ENCODE measurements at regions not wholly inside any gene's neighbourhood (a gene's known extent, or its start where the extent isn't known, plus 50 kb on each side); places are given as distances from the start of the nearest gene placed in this dataset.

DNA sequence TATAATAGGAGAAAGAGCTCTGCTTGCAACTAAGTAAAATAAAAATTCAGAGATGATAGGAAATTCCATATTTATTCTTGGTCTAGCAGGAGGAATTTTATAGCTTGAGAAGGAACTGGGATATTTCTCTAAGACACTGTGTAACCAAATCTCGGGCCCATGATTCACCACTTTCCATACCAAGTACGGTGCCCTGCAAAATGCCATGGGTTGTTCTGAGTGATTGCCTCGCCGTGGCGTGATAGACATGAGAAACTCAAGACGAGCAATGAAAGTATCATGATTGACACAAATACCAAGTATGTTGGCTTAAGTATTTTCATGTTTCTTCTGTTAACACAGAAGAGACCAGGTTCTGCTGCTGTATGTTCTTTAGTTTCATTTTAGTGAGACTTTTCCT is 167.2 kb downstream of the LMO4 start:
- H3K4me3 ChIP-seq, result no peak overlapping the region
- H3K4me1 ChIP-seq, result no peaks in the 10 kb centered on the region
- H3K27ac ChIP-seq, result no peak overlapping the region
- H3K36me3 ChIP-seq, result no peaks in the 10 kb centered on the region
- no peaks in the 10 kb centered on the region for H3K27me3 ChIP-seq
- intact Hi-C loops (cut with DNase I; ENCODE audit: low total_unique reads) (no loop called here), in situ Hi-C loops (cut with MboI; ENCODE audit: low pct_ligation_motif_present in 1 of 4, low pct_unique_long_range_greater_than_20kb in 1 of 4, low sequenced_read_pairs in 3 of 4) (no loop called here)
- WGBS, 2 donors (ENCODE audit: low coverage in 1 of 2), result 93 to 96% methylated on average over 6 of the region's 6 CpGs
- no peaks in the 10 kb centered on the region for H3K9me3 ChIP-seq
- no peak for TF ChIP-seq EP300 (IDR thresholded peaks at IDR 0.05; ENCODE audit: low read depth)
- TF ChIP-seq, protein P1, sequence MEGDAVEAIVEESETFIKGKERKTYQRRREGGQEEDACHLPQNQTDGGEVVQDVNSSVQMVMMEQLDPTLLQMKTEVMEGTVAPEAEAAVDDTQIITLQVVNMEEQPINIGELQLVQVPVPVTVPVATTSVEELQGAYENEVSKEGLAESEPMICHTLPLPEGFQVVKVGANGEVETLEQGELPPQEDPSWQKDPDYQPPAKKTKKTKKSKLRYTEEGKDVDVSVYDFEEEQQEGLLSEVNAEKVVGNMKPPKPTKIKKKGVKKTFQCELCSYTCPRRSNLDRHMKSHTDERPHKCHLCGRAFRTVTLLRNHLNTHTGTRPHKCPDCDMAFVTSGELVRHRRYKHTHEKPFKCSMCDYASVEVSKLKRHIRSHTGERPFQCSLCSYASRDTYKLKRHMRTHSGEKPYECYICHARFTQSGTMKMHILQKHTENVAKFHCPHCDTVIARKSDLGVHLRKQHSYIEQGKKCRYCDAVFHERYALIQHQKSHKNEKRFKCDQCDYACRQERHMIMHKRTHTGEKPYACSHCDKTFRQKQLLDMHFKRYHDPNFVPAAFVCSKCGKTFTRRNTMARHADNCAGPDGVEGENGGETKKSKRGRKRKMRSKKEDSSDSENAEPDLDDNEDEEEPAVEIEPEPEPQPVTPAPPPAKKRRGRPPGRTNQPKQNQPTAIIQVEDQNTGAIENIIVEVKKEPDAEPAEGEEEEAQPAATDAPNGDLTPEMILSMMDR (IDR thresholded peaks at IDR 0.05), result no peak
- TF ChIP-seq POLR2AphosphoS5 (IDR thresholded peaks at IDR 0.05), result no peak
- no peak for TF ChIP-seq POLR2A (IDR thresholded peaks at IDR 0.05)
- DNase-seq, result no peak

DNA sequence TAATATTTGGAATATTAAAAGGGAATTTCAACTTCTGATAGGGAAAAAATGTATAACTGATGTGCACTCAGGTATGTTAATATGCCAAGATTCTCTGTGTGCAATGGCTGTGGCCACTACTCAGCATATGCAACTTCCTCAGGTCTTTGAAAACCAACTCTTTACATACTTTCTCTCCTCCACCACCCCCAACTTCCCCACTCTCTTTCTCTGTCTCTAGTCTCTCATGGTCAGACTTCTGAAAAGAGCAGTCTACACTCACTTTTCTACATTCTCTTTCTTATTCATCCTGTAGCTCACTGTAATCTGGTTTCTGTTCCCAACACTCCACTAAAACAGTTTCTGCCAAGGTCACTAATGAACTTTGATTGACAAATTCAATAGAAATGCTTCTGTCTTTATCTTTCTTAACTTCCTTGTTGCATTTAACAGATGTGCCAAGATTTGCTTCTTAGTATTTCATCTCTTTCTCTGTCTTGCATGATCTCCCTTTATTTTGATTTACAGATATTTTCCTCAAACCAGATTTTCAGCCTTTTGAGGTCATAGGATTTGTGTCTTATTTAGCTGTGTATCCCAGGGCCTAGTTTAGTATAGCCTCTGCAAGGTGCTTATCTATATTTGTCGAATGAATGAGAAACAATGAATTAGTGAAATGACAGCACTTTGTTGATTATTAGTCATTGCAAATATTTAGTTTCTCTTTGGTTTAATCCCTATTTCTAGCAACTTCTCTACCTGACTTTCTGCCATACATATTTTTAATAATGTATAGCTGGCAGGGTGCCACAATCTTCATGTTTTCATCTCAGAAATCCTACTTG is 168.9 kb downstream of the LMO4 start:
- WGBS, 2 donors (ENCODE audit: low coverage in 1 of 2), result 79 to 88% methylated on average over 1 of the region's 1 CpG
- Histone ChIP-seq H3K9me3 (no peaks in the 10 kb centered on the region), H3K27ac (no peak overlapping the region), H3K4me1 (no peaks in the 10 kb centered on the region), H3K27me3 (no peaks in the 10 kb centered on the region), H3K4me3 (no peak overlapping the region), H3K36me3 (no peaks in the 10 kb centered on the region)
- no peak for TF ChIP-seq POLR2AphosphoS5 (IDR thresholded peaks at IDR 0.05)
- TF ChIP-seq, protein P1 (IDR thresholded peaks at IDR 0.05), result no peak
- TF ChIP-seq POLR2A (IDR thresholded peaks at IDR 0.05), result no peak
- no peak for TF ChIP-seq EP300 (IDR thresholded peaks at IDR 0.05; ENCODE audit: low read depth)
- in situ Hi-C loops (cut with MboI; ENCODE audit: low pct_ligation_motif_present in 1 of 4, low pct_unique_long_range_greater_than_20kb in 1 of 4, low sequenced_read_pairs in 3 of 4), result no loop called here
- DNase-seq, result no peak
- intact Hi-C loops (cut with DNase I; ENCODE audit: low total_unique reads), result no loop called here

DNA sequence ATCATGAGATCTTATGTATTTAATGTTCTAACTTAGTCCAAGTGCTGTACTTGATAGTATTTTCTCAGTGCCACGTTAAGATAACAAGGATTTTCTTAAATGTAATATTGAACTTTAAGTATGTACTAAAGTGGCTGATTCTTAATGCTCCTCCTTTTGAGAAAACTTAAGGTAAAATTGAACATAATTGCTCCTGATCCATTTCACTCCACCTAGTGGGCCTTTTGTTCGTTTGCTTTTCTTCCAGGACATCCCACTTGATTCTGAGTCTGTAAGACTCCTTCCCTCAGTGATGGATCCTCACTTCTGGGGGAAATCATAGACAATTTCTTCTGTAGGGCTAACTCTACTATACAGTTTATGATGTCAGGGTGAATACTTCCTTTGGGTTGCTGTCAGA is 173.1 kb downstream of the LMO4 start:
- in situ Hi-C loops (cut with MboI; ENCODE audit: low pct_ligation_motif_present in 1 of 4, low pct_unique_long_range_greater_than_20kb in 1 of 4, low sequenced_read_pairs in 3 of 4), result no loop called here
- Histone ChIP-seq H3K27ac (no peak overlapping the region), H3K9me3 (no peaks in the 10 kb centered on the region), H3K36me3 (no peaks in the 10 kb centered on the region), H3K27me3 (no peaks in the 10 kb centered on the region), H3K4me1 (no peaks in the 10 kb centered on the region), H3K4me3 (no peak overlapping the region)
- intact Hi-C loops (cut with DNase I; ENCODE audit: low total_unique reads), result no loop called here
- WGBS, 2 donors (ENCODE audit: low coverage in 1 of 2), result 65 to 66% methylated on average over 2 of the region's 2 CpGs
- no peak for DNase-seq
- TF ChIP-seq POLR2AphosphoS5 (IDR thresholded peaks at IDR 0.05) (no peak), EP300 (IDR thresholded peaks at IDR 0.05; ENCODE audit: low read depth) (no peak), POLR2A (IDR thresholded peaks at IDR 0.05) (no peak)
- TF ChIP-seq, protein P1 (IDR thresholded peaks at IDR 0.05), result no peak

DNA sequence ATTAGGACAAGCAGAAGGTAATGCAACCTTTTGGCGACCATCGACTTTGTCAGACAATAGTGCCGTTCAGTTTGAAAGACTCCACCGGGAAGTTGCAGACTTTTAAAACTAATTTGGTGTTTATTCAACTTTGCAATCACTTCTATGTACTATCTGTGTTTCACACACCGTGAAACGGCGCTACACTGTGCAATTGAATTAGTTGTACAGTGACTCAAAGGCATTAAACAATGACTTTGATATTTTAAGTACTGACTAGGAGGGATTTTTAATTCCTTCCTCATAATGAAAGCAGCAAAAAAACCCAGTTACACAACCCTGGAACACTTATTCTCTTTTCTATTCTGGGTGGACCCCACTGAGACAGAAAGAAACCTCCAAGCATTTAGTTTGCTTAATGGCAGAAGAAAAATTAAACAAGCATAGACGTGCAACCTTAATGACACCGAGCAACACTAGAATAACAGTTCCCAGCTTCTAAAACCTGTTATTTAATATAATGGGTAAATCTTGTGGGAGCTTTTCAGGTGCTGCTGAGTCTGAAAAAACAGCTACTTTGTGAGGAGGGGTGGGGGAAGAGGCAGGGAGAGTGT is 176.8 kb downstream of the LMO4 start:
- Histone ChIP-seq H3K27ac (no peak overlapping the region), H3K4me1 (no peaks in the 10 kb centered on the region), H3K36me3 (no peaks in the 10 kb centered on the region), H3K27me3 (no peaks in the 10 kb centered on the region), H3K9me3 (no peaks in the 10 kb centered on the region), H3K4me3 (no peak overlapping the region)
- no peak for DNase-seq
- intact Hi-C loops (cut with DNase I; ENCODE audit: low total_unique reads) (no loop called here), in situ Hi-C loops (cut with MboI; ENCODE audit: low pct_ligation_motif_present in 1 of 4, low pct_unique_long_range_greater_than_20kb in 1 of 4, low sequenced_read_pairs in 3 of 4) (no loop called here)
- TF ChIP-seq POLR2A (IDR thresholded peaks at IDR 0.05) (no peak), EP300 (IDR thresholded peaks at IDR 0.05; ENCODE audit: low read depth) (no peak), POLR2AphosphoS5 (IDR thresholded peaks at IDR 0.05) (no peak)
- TF ChIP-seq, protein P1 (IDR thresholded peaks at IDR 0.05), result no peak
- 55 to 70% methylated on average over 7 to 9 of the region's 9 CpGs for WGBS, 2 donors (ENCODE audit: low coverage in 1 of 2)
